CD14-positive monocyte (primary cell): ENCODE measurements at regions not wholly inside any gene's neighbourhood (a gene's known extent, or its start where the extent isn't known, plus 50 kb on each side); places are given as distances from the start of the nearest gene placed in this dataset.

Source experiments
- DNase-seq, 3 donors: peaks; one replicate each; pipeline ENCODE4 v3.0.0-alpha.2; 2011 to 2022
- H2AFZ ChIP-seq: 2 replicates; pipeline ENCODE4 v1.6.0; 2012; ENCODE audit warnings: mild to moderate bottlenecking, low read depth, low read length, inconsistent platforms; ENCODE audit not compliant: insufficient read depth, poor library complexity, severe bottlenecking
- H3K27ac ChIP-seq, 2 donors: 1 replicate in 1 of 2; 2 replicates in 1 of 2; pipeline ENCODE4 v1.5.1; 2012 to 2013; ENCODE audit warnings: low read length in 2 of 2, control low read depth in 1 of 2, inconsistent platforms in 1 of 2, low read depth in 1 of 2, mild to moderate bottlenecking in 1 of 2
- H3K27me3 ChIP-seq, 2 donors: one replicate each; pipeline versions ENCODE4 v1.6.0 to v1.6.1; 2011 to 2013; ENCODE audit warnings: low read length in 2 of 2; ENCODE audit not compliant: control insufficient read depth in 2 of 2, insufficient read depth in 2 of 2
- H3K36me3 ChIP-seq, 2 donors: replicated peaks in 1 of 2; 1 replicate in 1 of 2; 2 replicates in 1 of 2; pipeline versions ENCODE4 v1.5.1 to v1.6.1; 2012 to 2013; ENCODE audit warnings: low read length in 2 of 2, control low read depth in 1 of 2, inconsistent platforms in 1 of 2, mild to moderate bottlenecking in 1 of 2; ENCODE audit not compliant: insufficient read depth in 2 of 2, control insufficient read depth in 1 of 2
- H3K4me1 ChIP-seq, 2 donors: 1 replicate in 1 of 2; 2 replicates in 1 of 2; pipeline versions ENCODE4 v1.5.1 to v1.6.1; 2012 to 2013; ENCODE audit warnings: low read length in 2 of 2, control low read depth in 1 of 2, inconsistent platforms in 1 of 2, mild to moderate bottlenecking in 1 of 2, moderate library complexity in 1 of 2; ENCODE audit not compliant: insufficient read depth in 2 of 2, control insufficient read depth in 1 of 2
- H3K4me2 ChIP-seq: replicated peaks from 2 replicates; pipeline ENCODE3; 2012; ENCODE audit warnings: low read length, moderate library complexity, mild to moderate bottlenecking; ENCODE audit not compliant: poor library complexity, severe bottlenecking; ENCODE audit errors: extremely low read depth
- H3K4me3 ChIP-seq, 3 experiments: fragments of 200-600 bp in 1 of 3; sonication (generic) in 1 of 3; replicated peaks in 1 of 3; 1 replicate in 2 of 3; 2 replicates in 1 of 3; pipeline ENCODE4 v1.5.1; 2011 to 2013; ENCODE audit warnings: low read length in 3 of 3, mild to moderate bottlenecking in 3 of 3, control low read depth in 2 of 3, low read depth in 2 of 3, inconsistent platforms in 1 of 3, moderate library complexity in 1 of 3
- H3K79me2 ChIP-seq: 2 replicates; pipeline ENCODE4 v1.6.0; 2012; ENCODE audit warnings: mild to moderate bottlenecking, control low read depth, inconsistent platforms, low read length, moderate library complexity; ENCODE audit not compliant: insufficient read depth
- H3K9ac ChIP-seq: 2 replicates; pipeline ENCODE4 v1.6.0; 2017; ENCODE audit warnings: low read length, mild to moderate bottlenecking; ENCODE audit not compliant: insufficient read depth, poor library complexity, severe bottlenecking
- H3K9me3 ChIP-seq, 2 donors: replicated peaks in 1 of 2; 1 replicate in 1 of 2; 2 replicates in 1 of 2; pipeline versions ENCODE4 v1.5.1 to v1.6.1; 2012 to 2013; ENCODE audit warnings: low read length in 2 of 2, control low read depth in 1 of 2; ENCODE audit not compliant: control insufficient read depth in 1 of 2, insufficient read depth in 1 of 2
- H4K20me1 ChIP-seq: 2 replicates; pipeline ENCODE4 v1.6.0; 2012; ENCODE audit warnings: mild to moderate bottlenecking, low read length, control low read depth, moderate library complexity; ENCODE audit not compliant: insufficient read depth
- H3K27ac Mint-ChIP-seq, 7 donors: one replicate each; pipeline ENCODE4 v1.8.0; 2020; ENCODE audit warnings: mild to moderate bottlenecking in 7 of 7, mixed read lengths in 7 of 7, moderate library complexity in 6 of 7, inconsistent platforms in 2 of 7
- H3K27me3 Mint-ChIP-seq, 3 donors: one replicate each; pipeline ENCODE4 v1.8.0; 2021 to 2022; ENCODE audit warnings: low read depth in 3 of 3, mild to moderate bottlenecking in 3 of 3, mixed read lengths in 3 of 3, moderate library complexity in 3 of 3, inconsistent platforms in 1 of 3
- H3K36me3 Mint-ChIP-seq, 2 donors: one replicate each; pipeline ENCODE4 v1.8.0; 2020; ENCODE audit warnings: mixed read lengths in 2 of 2, inconsistent platforms in 1 of 2, mild to moderate bottlenecking in 1 of 2
- H3K4me1 Mint-ChIP-seq: one replicate; pipeline ENCODE4 v1.8.0; 2020; ENCODE audit warnings: mild to moderate bottlenecking, mixed read lengths
- H3K4me3 Mint-ChIP-seq, 2 donors: one replicate each; pipeline ENCODE4 v1.8.0; 2020; ENCODE audit warnings: mild to moderate bottlenecking in 2 of 2, mixed read lengths in 2 of 2, moderate library complexity in 1 of 2
- H3K9me3 Mint-ChIP-seq, 7 donors: one replicate each; pipeline ENCODE4 v1.8.0; 2020 to 2022; ENCODE audit warnings: mixed read lengths in 7 of 7, mild to moderate bottlenecking in 6 of 7, moderate library complexity in 6 of 7, inconsistent platforms in 2 of 7
- CTCF ChIP-seq: fragments of 200-600 bp; IDR thresholded peaks from one replicate; pipeline ENCODE4 v1.8.0; 2022; ENCODE audit warnings: antibody characterized with exemption, mild to moderate bottlenecking
- WGBS: methylation state at CpG from one replicate; pipeline ENCODE4 v1.1.5; 2013; ENCODE audit warnings: missing lambda C conversion rate; ENCODE audit not compliant: insufficient coverage; 5-methylcytosine and 5-hydroxymethylcytosine counted together
- intact Hi-C, 2 donors: fragments of 100-400 bp; cut with micrococcal nuclease; formaldehyde crosslinking; loops; one replicate each; pipeline versions ENCODE4 v1.15.0 to v1.15.1; 2023

- H3K9ac ChIP-seq: no peak overlapping the region
- H3K4me3 Mint-ChIP-seq: no peak overlapping the region
- H3K4me3 ChIP-seq: no peak overlapping the region
- no peak for TF ChIP-seq CTCF
- no peaks in the 10 kb centered on the region for H3K36me3 ChIP-seq
- H3K4me1 ChIP-seq: no peaks in the 10 kb centered on the region
- no peak overlapping the region for H3K27ac Mint-ChIP-seq
- H3K27ac ChIP-seq: no peak overlapping the region
- no peaks in the 10 kb centered on the region for H3K27me3 Mint-ChIP-seq
- no peaks in the 10 kb centered on the region for H3K27me3 ChIP-seq
- H3K9me3 ChIP-seq: no peaks in the 10 kb centered on the region
- no peaks in the 10 kb centered on the region for H4K20me1 ChIP-seq
- no peak overlapping the region for H2AFZ ChIP-seq
- intact Hi-C loops: no loop called here
- H3K4me2 ChIP-seq: no peak overlapping the region
- H3K79me2 ChIP-seq: no peaks in the 10 kb centered on the region
- DNase-seq: no peak
- peaks cover 1 to 7% (median 3%) of the 10 kb centered on the region in 7 donors for H3K9me3 Mint-ChIP-seq
- H3K36me3 Mint-ChIP-seq: no peaks in the 10 kb centered on the region
- WGBS: no CpG with 5 or more reads among the region's 1 CpG
- no peaks in the 10 kb centered on the region for H3K4me1 Mint-ChIP-seq
Measured at GRCh38 chr2:145119225-145119624, 599.3 kb upstream of the ZEB2 start.

GRCh38 chr2:145116834-145117725 is 597.2 kb upstream of the ZEB2 start:
- no peaks in the 10 kb centered on the region for H3K36me3 Mint-ChIP-seq
- H3K9me3 Mint-ChIP-seq: peaks cover 1 to 7% (median 3%) of the 10 kb centered on the region in 7 donors
- no peak overlapping the region for H3K4me3 ChIP-seq
- no peaks in the 10 kb centered on the region for H3K9me3 ChIP-seq
- intact Hi-C loops: no loop called here
- H3K4me3 Mint-ChIP-seq: no peak overlapping the region
- no peak overlapping the region for H2AFZ ChIP-seq
- no peaks in the 10 kb centered on the region for H3K27me3 Mint-ChIP-seq
- no peak overlapping the region for H3K27ac Mint-ChIP-seq
- no peaks in the 10 kb centered on the region for H3K4me1 ChIP-seq
- no peaks in the 10 kb centered on the region for H3K36me3 ChIP-seq
- H3K27me3 ChIP-seq: no peaks in the 10 kb centered on the region
- WGBS: 100% methylated on average over 2 of the region's 5 CpGs
- H3K9ac ChIP-seq: no peak overlapping the region
- peaks cover 9% of the 10 kb centered on the region for H3K4me1 Mint-ChIP-seq
- no peak overlapping the region for H3K4me2 ChIP-seq
- TF ChIP-seq CTCF: no peak
- DNase-seq: no peak
- no peak overlapping the region for H3K27ac ChIP-seq
- H3K79me2 ChIP-seq: no peaks in the 10 kb centered on the region
- no peaks in the 10 kb centered on the region for H4K20me1 ChIP-seq
